NCI-H460 (cell line): ENCODE measurements at regions not wholly inside any gene's neighbourhood (a gene's known extent, or its start where the extent isn't known, plus 50 kb on each side); places are given as distances from the start of the nearest gene placed in this dataset.

Experiments
- DNase-seq: peaks from one replicate; pipeline ENCODE4 v3.0.0-alpha.2; 2016; ENCODE audit warnings: low read depth; ENCODE audit errors: extremely low read depth

- DNase-seq: no peak
Measured at GRCh38 chr15:95503107-95503506, 827.4 kb upstream of the NR2F2 start.

GRCh38 chr15:95503640-95504225 is 826.8 kb upstream of the NR2F2 start:
- DNase-seq: no peak

GRCh38 chr15:95511671-95512070 is 818.8 kb upstream of the NR2F2 start:
- no peak for DNase-seq

DNA sequence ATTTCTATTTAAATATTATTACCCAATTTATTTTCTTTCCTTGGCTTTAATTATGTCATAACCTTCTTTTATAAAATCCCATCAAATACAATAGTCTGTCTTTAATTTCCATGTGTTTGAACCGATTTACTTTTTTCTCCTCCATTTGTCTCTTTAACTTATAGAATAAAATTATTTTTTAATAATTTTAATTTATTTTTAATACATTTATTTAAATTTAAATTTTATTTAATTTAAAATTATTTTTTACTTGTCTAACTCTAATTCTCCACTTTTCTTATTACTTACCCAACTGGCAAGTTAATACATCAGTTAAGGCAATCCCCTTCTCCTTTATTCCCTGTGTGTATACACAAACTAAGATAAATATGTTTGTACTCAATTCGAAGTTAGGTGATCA is 817.6 kb upstream of the NR2F2 start:
- no peak for DNase-seq

DNA sequence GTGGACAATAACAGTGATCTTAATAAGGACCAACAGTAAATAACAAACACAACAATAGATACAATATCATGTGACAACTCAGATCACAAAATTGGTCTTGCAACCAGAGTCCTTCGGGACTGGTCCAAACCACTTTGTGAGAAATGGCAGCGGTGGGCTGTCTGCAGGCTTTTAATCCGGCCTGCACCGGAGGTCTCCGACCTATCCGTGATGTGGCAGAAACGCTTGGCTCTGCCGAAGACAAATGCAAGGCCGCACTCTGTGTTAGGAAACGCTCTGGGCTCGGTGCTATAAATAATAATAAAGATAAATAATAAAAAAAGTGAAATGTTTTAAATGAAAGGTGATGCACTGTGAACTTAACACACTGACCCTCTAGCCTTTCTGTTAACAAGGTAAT is 810.6 kb upstream of the NR2F2 start:
- DNase-seq: no peak

GRCh38 chr15:95520511-95520910 is 810.0 kb upstream of the NR2F2 start:
- DNase-seq: no peak

DNA sequence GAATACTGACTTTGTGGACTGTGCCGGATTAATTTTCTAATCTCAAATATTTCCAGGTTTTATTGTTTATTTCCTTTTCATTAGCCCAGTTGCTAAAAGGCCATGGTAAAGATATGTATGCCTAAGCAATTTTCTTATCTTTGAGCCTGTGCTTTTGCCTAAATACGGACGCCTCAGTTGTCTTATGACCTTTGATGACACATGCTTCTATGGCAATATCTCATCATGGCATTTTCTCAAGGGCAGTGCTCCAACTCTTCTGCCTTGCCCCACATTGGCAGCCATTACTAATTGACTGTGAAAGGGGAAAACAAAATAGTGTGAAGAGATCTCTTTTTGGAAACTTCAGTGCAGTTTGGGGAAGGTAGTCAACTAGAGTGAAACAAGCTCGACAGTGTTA is 809.6 kb upstream of the NR2F2 start:
- no peak for DNase-seq

DNA sequence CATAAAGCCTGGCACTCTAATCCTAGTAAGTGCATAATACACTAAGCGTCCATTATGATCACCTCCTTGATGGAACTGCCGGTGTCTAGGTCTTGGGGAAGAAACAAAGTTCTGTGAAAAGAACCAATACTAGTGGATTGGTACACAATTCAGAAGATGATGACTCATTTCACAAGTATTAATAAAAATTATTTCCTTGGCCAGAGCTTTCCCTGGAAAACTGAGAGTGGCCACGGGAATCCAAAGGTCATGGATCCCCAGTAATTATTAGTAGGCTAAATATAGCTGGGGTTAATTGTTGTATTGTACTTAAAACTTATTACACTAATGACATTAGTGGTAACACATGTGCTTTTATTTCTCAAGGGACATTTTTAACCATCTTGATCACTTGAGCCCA is 808.0 kb upstream of the NR2F2 start:
- no peak for DNase-seq

DNA sequence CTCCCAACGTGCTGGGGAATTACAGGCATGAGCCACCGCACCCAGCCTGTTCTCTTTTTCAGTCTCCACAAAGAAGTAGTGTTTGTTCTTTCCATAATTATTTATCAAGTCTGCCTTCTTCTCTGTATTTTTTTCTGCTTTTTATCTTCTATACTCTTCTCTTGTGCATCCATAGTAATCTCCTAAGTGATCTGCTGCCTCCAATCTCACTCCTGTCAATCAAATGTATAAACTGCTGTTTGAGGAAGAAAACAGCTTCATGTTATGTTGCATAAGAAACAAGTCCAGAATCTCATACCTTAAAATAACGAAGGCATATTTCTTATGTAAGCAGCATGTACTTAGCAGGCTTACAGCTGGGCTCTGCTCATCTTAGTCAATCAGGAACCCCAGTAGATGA is 801.6 kb upstream of the NR2F2 start:
- no peak for DNase-seq

- DNase-seq: no peak
Measured at GRCh38 chr15:95536638-95537037, 793.9 kb upstream of the NR2F2 start.

GRCh38 chr15:95538693-95539092 is 791.8 kb upstream of the NR2F2 start:
- no peak for DNase-seq

GRCh38 chr15:95541301-95541700 is 789.2 kb upstream of the NR2F2 start:
- DNase-seq: no peak

GRCh38 chr15:95549168-95549738 is 781.2 kb upstream of the NR2F2 start:
- no peak for DNase-seq

DNA sequence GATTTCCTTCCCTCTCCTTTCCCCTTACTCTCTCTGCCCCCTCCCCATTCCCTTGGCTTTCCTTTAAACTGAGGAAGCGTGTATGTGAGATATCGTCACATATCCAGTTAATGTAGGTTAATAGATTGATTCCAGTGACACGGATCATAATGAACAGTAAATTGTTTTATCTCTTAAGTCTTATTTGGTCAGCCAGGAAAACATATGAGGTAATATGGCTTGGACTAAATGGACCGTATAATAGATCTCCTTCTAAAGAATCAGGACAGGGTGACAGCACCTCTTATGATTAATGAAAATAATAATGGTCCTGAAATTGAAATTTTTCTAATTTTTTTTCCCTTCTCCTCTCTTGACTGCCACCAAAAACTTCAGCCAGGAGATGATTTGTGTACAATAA is 779.8 kb upstream of the NR2F2 start:
- no peak for DNase-seq

- DNase-seq: no peak
Measured at GRCh38 chr15:95556225-95556624, 774.3 kb upstream of the NR2F2 start.

DNA sequence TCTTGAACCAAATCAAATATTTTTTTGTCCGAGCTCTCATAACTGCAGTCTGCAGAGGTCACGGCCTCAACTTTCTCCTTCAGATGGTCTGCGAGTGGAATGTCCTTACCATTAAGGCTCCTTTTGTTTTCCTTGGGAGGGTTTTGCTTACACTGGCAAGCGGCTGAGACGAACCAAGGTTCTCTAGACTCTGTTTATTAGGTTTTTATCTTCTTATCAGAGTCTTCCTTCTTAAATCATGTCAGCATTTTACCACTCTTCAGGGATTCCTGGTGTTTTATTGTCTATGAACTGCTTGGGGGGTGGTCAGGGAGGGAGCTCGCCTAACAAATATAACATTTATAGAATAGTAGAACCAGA is 773.7 kb upstream of the NR2F2 start:
- no peak for DNase-seq

DNA sequence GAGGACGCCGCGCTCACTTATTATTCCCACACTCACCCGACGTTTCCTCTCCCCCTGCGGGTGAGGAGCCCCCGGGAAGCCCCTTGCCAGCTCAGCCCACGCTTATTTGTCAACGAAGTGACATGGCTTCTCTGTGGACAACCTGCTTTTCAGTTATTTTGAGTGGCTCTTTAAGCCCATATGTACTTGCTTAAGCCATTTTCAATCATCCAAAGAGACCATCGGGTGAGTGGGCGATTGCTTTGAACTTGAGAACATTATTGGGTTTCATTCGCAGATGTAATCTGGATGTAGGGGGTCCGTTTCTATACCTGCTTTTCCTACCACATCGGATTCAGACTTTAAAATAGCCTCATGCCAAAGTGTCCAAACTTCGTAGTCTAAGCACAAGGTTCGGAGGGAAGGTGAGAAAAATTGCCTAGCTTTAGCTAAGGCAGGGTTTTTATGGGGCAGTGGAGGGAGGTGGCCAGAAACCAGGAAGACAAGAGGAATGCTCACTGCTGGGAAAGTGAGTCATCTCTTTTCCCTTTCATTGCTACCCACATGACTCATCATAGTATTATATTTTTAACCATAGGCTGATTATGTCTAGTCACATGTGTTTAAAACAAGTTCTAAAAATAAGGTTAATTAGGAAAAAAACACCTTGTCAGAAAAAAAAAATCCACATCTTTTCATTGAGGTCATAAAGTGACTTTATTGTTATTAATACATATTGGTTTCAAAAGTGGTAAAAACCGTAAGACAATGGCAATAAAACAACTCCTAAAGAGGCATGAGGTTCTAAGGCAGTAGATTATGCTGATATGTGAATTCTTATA is 773.1 kb upstream of the NR2F2 start:
- DNase-seq: peak; percentile 64

GRCh38 chr15:95558131-95558530 is 772.4 kb upstream of the NR2F2 start:
- DNase-seq: no peak

- DNase-seq: no peak
Measured at GRCh38 chr15:95558916-95559315, 771.6 kb upstream of the NR2F2 start.

- peak; percentile 62 for DNase-seq
Measured at GRCh38 chr15:95559875-95560394, 770.6 kb upstream of the NR2F2 start.

- DNase-seq: no peak
Measured at GRCh38 chr15:95561463-95561862, 769.0 kb upstream of the NR2F2 start.

DNA sequence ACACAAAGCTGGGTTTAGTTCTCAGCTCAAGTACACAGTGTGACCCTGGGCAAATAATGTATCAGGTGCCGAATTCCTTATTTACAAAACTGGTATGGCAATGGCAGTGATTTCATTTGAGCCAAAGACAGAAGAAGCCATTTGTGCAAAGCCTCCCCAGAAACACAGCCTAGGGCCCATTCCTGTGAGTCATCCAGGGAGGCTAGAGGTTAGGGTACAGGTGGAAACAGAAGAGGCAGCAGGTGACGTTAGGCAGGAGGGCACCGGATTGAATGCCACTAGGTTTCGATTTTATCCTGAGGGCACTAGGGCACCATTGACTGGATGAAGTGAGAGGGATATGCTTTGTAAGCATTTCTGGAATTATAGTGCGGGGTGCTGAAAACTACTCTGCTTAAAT is 766.9 kb upstream of the NR2F2 start:
- no peak for DNase-seq
